ENCODE measurements at regions not wholly inside any gene's neighbourhood (a gene's known extent, or its start where the extent isn't known, plus 50 kb on each side); places are given as distances from the start of the nearest gene placed in this dataset.

DNA sequence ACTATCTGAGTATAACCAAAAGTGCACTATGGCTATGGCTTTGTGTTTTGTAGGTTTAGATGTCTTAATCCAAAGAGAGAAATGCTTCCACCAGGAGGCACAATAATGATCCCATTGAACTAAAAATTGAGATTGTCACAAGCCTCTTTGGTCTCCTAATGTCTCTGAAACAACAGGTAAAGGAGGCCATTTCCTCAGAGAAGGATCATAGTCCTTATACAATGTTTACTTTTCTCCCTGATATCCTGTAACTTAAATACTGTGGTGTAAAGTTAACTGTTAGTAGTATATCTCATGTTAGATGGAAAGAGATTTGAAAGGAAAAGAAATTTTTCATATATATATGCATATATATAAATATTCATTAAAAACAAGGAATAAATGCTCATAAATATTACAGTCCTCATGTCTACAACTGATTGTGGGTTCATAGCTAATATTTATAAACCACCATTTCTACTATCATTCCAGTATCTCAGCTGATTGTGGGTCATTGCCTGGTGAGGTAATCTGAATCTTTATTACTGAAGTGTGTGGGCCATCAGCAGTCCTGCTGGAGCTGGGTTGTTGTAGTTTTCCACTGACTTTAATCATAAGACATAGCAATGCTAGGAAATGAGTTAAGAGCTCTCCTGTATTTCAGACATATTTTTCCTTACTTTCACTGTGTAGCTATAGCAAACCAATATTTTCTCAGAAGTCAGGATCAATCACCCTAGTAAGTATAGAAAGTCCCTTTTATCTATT, 1230.4 kb downstream of the PCDH18 start (continued):
- TF ChIP-seq ZNF23 (tag by site-specific recombination; IDR thresholded peaks at IDR 0.05; ENCODE audit: borderline replicate concordance) (no peak), ZNF544 (tag by site-specific recombination; IDR thresholded peaks at IDR 0.05) (no peak), ZFP41 (tag by site-specific recombination; IDR thresholded peaks at IDR 0.05; ENCODE audit: borderline replicate concordance) (no peak), ZNF155 (tag by site-specific recombination; IDR thresholded peaks at IDR 0.05) (no peak), HIC1 (tag by site-specific recombination; IDR thresholded peaks at IDR 0.05) (no peak), ZNF768 (tag by site-specific recombination; IDR thresholded peaks at IDR 0.05) (no peak), ZNF48 (tag by site-specific recombination; IDR thresholded peaks at IDR 0.05) (no peak)
- TF ChIP-seq, protein P1, sequence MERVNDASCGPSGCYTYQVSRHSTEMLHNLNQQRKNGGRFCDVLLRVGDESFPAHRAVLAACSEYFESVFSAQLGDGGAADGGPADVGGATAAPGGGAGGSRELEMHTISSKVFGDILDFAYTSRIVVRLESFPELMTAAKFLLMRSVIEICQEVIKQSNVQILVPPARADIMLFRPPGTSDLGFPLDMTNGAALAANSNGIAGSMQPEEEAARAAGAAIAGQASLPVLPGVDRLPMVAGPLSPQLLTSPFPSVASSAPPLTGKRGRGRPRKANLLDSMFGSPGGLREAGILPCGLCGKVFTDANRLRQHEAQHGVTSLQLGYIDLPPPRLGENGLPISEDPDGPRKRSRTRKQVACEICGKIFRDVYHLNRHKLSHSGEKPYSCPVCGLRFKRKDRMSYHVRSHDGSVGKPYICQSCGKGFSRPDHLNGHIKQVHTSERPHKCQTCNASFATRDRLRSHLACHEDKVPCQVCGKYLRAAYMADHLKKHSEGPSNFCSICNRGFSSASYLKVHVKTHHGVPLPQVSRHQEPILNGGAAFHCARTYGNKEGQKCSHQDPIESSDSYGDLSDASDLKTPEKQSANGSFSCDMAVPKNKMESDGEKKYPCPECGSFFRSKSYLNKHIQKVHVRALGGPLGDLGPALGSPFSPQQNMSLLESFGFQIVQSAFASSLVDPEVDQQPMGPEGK (tag by site-specific recombination; IDR thresholded peaks at IDR 0.05) = no peak

DNA sequence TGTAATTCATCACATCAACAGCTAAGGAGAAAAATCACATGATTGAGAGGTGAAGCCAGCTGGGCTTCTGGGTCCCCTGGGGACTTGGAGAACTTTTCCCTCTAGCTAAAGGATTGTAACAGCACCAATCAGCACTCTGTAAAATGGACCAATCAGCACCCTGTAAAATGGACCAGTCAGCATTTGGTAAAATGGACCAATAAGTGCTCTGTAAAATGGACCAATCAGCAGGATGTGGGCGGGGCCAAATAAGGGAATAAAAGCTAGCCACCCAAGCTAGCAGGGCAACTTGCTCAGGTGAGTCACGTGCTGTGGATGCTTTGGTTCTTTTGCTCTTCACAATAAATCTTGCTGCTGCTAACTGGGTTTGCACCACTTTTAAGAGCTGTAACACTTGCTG, 1248.3 kb downstream of the PCDH18 start:
- H3K9me3 ChIP-seq (ENCODE audit: control insufficient read depth, insufficient read depth, low read depth, low read length) = no peaks in the 10 kb centered on the region
- no peak overlapping the region for H3K4me3 ChIP-seq (ENCODE audit: low read depth, low read length)
- CTCF ChIA-PET = interaction anchor here (0.6 kb wide), 1 partner anchor 104 kb away, joined by 3 read pairs; no protein-coding TSS in a partner anchor
- no peaks in the 10 kb centered on the region for H3K36me3 ChIP-seq (ENCODE audit: control insufficient read depth in 2 of 2, insufficient read depth in 1 of 2, low read length in 2 of 2)
- no peaks in the 10 kb centered on the region for H3K4me1 ChIP-seq (ENCODE audit: control insufficient read depth, insufficient read depth, low read length)
- POLR2A ChIA-PET = no interaction called here
- no peak overlapping the region for H3K27ac ChIP-seq (ENCODE audit: extremely low read depth, low read depth, low read length)
- TF ChIP-seq ZNF280D (tag by site-specific recombination; IDR thresholded peaks at IDR 0.05) (no peak), TCF7L2 (IDR thresholded peaks at IDR 0.05; ENCODE audit: borderline replicate concordance, low read depth, low read length) (no peak), ZNF133 (tag by site-specific recombination; IDR thresholded peaks at IDR 0.05) (no peak), HOXD13 (CRISPR knock-in tag; IDR thresholded peaks at IDR 0.05; ENCODE audit: borderline replicate concordance) (no peak), ZSCAN30 (tag by site-specific recombination; IDR thresholded peaks at IDR 0.05) (no peak), ZNF48 (tag by site-specific recombination; IDR thresholded peaks at IDR 0.05) (no peak), ZNF132 (tag by site-specific recombination; IDR thresholded peaks at IDR 0.05; ENCODE audit: borderline replicate concordance) (no peak), ZNF621 (tag by site-specific recombination; IDR thresholded peaks at IDR 0.05) (no peak), ZNF473 (tag by site-specific recombination; IDR thresholded peaks at IDR 0.05) (no peak)
- TF ChIP-seq, protein P2, sequence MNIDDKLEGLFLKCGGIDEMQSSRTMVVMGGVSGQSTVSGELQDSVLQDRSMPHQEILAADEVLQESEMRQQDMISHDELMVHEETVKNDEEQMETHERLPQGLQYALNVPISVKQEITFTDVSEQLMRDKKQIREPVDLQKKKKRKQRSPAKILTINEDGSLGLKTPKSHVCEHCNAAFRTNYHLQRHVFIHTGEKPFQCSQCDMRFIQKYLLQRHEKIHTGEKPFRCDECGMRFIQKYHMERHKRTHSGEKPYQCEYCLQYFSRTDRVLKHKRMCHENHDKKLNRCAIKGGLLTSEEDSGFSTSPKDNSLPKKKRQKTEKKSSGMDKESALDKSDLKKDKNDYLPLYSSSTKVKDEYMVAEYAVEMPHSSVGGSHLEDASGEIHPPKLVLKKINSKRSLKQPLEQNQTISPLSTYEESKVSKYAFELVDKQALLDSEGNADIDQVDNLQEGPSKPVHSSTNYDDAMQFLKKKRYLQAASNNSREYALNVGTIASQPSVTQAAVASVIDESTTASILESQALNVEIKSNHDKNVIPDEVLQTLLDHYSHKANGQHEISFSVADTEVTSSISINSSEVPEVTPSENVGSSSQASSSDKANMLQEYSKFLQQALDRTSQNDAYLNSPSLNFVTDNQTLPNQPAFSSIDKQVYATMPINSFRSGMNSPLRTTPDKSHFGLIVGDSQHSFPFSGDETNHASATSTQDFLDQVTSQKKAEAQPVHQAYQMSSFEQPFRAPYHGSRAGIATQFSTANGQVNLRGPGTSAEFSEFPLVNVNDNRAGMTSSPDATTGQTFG (tag by site-specific recombination; IDR thresholded peaks at IDR 0.05; ENCODE audit: borderline replicate concordance) = no peak
- TF ChIP-seq, protein P3, sequence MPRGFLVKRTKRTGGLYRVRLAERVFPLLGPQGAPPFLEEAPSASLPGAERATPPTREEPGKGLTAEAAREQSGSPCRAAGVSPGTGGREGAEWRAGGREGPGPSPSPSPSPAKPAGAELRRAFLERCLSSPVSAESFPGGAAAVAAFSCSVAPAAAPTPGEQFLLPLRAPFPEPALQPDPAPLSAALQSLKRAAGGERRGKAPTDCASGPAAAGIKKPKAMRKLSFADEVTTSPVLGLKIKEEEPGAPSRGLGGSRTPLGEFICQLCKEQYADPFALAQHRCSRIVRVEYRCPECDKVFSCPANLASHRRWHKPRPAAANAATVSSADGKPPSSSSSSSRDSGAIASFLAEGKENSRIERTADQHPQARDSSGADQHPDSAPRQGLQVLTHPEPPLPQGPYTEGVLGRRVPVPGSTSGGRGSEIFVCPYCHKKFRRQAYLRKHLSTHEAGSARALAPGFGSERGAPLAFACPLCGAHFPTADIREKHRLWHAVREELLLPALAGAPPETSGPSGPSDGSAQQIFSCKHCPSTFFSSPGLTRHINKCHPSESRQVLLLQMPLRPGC (tag by site-specific recombination; IDR thresholded peaks at IDR 0.05) = no peak
- TF ChIP-seq, protein P4, sequence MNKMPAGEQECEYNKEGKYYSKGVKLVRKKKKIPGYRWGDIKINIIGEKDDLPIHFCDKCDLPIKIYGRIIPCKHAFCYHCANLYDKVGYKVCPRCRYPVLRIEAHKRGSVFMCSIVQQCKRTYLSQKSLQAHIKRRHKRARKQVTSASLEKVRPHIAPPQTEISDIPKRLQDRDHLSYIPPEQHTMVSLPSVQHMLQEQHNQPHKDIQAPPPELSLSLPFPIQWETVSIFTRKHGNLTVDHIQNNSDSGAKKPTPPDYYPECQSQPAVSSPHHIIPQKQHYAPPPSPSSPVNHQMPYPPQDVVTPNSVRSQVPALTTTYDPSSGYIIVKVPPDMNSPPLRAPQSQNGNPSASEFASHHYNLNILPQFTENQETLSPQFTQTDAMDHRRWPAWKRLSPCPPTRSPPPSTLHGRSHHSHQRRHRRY (tag by site-specific recombination; IDR thresholded peaks at IDR 0.05) = no peak
- TF ChIP-seq, protein P5, sequence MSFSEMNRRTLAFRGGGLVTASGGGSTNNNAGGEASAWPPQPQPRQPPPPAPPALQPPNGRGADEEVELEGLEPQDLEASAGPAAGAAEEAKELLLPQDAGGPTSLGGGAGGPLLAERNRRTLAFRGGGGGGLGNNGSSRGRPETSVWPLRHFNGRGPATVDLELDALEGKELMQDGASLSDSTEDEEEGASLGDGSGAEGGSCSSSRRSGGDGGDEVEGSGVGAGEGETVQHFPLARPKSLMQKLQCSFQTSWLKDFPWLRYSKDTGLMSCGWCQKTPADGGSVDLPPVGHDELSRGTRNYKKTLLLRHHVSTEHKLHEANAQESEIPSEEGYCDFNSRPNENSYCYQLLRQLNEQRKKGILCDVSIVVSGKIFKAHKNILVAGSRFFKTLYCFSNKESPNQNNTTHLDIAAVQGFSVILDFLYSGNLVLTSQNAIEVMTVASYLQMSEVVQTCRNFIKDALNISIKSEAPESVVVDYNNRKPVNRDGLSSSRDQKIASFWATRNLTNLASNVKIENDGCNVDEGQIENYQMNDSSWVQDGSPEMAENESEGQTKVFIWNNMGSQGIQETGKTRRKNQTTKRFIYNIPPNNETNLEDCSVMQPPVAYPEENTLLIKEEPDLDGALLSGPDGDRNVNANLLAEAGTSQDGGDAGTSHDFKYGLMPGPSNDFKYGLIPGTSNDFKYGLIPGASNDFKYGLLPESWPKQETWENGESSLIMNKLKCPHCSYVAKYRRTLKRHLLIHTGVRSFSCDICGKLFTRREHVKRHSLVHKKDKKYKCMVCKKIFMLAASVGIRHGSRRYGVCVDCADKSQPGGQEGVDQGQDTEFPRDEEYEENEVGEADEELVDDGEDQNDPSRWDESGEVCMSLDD (tag by site-specific recombination; IDR thresholded peaks at IDR 0.05) = no peak
